ENCODE measurements at regions not wholly inside any gene's neighbourhood (a gene's known extent, or its start where the extent isn't known, plus 50 kb on each side); places are given as distances from the start of the nearest gene placed in this dataset.
"Not testable (repeated sequence)": the region's sequence is repeated elsewhere in the genome, so short reads cannot be mapped to it uniquely, and the experiment has no call there.

DNA sequence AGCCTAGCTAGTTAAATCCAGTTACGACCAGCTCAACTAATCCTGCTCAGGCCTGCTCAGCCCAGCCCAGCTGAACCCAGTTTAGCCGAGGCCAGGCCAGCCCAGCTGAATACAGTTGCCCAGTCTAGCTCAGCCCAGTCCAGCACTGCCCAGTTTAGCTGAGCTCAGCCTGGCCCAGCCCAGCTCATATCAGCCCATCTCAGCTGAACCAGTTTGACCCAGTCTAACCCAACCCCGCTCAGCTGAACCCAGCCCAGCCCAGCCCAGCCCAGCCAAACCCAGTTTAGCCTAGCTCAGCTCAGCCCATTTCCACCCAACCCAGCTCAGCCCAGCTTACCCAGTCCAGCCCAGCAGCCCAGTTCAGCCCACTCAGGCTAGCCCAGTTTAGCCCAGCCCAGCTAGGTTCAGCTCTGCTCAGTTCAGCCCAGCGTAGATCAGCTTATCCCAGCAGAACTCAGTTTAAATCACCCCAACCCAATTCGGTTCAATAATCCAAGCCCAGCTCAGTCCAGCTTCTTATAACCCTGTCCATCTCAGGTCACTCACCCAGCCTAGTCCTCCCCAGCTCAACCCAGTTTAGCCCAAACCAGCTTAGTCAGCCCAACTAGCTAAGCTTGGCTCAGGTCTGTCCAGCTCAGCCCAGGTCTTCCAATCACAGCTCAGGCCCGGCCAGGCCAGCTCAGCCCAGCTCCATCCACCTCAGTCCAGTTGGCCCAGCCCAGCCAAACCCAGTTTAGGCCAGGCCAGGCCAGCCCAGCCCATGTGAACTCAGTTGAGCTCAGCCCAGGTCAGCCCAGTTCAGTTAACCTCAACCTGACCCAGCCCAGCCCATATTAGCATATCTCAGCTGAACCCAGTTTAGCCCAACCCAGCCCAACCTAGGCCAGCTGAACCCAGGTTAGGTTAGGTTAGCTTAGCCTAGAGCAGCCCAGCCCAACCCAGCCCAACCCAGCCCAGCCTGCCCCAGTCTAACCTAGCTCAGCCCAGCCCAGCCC is 76.7 kb downstream of the TMEM121 start:
- no peaks in the 10 kb centered on the region for H3K9me3 ChIP-seq (ENCODE audit: control insufficient read depth in 1 of 2, low read length in 2 of 2)
- no peak overlapping the region for H3K4me3 ChIP-seq (ENCODE audit: low read depth in 1 of 2, low read length in 2 of 2)
- H3K36me3 ChIP-seq (ENCODE audit: control insufficient read depth in 1 of 2, insufficient read depth in 2 of 2, low read length in 2 of 2), result no peaks in the 10 kb centered on the region
- no peak overlapping the region for H3K27ac ChIP-seq (ENCODE audit: low read length)
- no peaks in the 10 kb centered on the region for H3K27me3 ChIP-seq (ENCODE audit: low read depth, low read length)
- H3K4me1 ChIP-seq (ENCODE audit: control insufficient read depth in 1 of 2, insufficient read depth in 2 of 2, low read length in 2 of 2), result no peaks in the 10 kb centered on the region

DNA sequence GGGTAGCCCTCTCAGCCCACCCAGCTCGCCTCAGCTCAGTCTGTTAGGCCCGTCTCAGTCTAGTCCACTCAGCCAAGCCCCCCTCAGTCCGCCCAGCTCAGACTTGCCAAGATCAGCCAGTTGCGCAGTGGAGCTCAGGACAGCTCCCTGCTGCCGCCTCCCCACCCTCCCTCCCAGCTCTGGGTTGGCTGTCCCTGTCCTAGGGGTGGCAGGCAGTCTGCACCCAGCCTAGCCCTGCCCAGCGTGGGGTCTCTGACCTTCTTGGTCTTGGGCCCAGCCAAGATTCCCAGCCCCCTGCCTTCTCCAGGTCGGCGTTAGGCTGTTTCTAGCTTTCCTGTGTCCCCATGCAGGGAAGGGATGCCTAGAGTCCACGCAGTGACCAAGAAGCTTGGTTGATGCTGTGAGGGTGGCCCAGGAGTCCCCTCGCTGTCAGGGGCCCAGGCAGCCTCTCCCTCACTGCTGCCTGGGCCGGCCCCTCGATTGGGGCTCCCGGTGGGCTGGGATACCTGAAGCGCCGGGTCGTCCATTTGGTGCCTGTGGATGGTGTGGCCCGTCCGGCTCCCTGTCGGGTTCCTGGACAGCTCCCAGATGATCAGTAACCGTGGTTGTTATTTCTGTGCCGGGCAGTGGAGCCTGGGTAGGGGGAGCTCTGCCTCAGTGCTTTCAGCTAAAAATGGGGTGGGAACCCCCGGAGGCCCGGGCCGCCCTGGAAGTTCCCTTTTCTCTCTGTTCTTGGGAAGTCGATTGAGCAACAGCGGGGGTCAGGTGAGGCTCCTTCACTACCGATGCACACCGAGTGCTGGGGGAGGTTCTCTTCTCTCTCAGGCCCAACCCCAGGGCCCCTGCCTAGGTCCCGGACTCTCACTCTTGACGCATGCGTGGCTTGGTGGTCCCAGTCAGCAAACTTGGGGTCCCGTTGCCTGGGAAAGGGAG is 78.4 kb downstream of the TMEM121 start:
- H3K27me3 ChIP-seq (ENCODE audit: low read depth, low read length); H3K4me1 ChIP-seq (ENCODE audit: control insufficient read depth in 1 of 2, insufficient read depth in 2 of 2, low read length in 2 of 2); H3K9me3 ChIP-seq (ENCODE audit: control insufficient read depth in 1 of 2, low read length in 2 of 2); H3K27ac ChIP-seq (ENCODE audit: low read length); H3K36me3 ChIP-seq (ENCODE audit: control insufficient read depth in 1 of 2, insufficient read depth in 2 of 2, low read length in 2 of 2); H3K4me3 ChIP-seq (ENCODE audit: low read depth in 1 of 2, low read length in 2 of 2): not testable (repeated sequence)

DNA sequence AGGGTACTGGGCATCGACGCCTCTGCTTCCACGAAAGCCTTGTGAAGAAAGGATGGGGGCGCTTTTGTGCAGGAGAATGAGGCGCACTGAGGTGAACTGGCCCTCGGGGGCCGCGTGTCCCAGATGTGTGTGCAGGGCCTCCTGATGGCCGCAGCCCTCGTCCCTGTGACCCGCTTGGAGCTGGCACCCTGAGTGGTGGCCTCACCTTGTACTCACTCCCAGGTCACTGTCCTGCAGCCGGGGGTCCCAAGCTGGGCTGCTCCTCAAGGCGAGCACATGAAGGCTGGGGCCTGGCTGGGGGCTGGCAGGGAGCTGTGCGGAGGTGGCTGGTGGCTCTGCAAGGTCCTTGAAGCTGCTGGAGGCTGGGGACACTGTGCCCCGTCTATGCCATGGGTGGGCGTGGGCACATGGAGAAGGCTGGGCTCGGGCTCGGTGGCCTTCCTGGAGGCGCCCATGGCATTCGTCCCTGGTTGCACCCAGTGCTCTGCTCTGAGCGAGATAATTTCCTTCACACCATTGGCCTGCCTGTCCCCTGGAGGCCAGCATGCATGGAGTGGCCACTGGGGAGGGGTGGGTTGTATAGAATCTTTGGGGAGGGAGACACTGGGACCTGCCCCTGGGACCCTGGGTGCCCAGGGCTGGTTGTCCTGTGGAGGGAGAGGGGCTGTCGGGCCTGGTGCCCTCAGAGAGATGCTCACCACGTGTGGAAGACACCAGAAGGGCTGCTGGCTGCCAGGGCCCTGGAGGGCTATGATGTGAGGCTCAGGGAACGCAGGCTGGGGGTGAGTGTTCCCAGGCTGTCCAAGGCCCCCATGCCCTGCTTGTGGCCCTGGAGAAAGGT is 79.3 kb downstream of the TMEM121 start:
- H3K4me3 ChIP-seq (ENCODE audit: low read depth in 1 of 2, low read length in 2 of 2), result no peak overlapping the region
- no peaks in the 10 kb centered on the region for H3K9me3 ChIP-seq (ENCODE audit: control insufficient read depth in 1 of 2, low read length in 2 of 2)
- no peaks in the 10 kb centered on the region for H3K36me3 ChIP-seq (ENCODE audit: control insufficient read depth in 1 of 2, insufficient read depth in 2 of 2, low read length in 2 of 2)
- H3K27ac ChIP-seq (ENCODE audit: low read length), result no peak overlapping the region
- no peaks in the 10 kb centered on the region for H3K4me1 ChIP-seq (ENCODE audit: control insufficient read depth in 1 of 2, insufficient read depth in 2 of 2, low read length in 2 of 2)
- no peaks in the 10 kb centered on the region for H3K27me3 ChIP-seq (ENCODE audit: low read depth, low read length)

DNA sequence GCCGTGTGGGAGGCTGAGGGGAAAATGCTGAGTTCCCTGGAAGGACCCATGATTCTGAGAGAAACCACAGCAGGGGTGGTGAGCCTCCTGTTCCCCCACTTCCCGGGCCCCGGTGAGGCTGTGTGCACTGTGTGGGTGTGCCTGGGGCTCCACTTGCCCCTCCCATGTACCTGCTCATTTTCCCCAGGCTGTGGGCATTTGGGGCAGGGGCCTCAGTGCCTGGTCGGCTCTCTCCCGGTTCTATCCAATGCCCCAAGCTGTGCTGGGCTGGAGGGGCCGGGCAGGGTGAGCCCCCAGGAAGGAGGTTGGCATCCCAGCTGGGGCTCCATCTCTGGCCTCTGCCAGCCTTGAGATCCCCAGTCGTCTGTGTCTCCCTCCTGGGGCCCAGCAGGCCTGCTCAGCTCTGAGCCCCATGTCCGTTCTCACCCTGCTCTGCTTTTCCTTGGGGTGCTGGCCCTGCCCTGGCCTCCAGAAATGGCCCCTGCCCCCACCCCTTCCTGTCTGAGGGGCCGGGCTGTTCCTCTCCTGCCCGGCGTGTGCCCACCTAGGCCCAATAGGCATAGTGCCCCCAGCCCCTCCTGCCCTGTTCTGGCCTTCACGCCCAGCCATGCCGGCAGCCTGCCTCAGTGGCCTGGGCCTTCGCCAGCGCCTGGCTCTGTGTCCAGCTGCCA is 80.1 kb downstream of the TMEM121 start:
- H3K27me3 ChIP-seq (ENCODE audit: low read depth, low read length); H3K4me3 ChIP-seq (ENCODE audit: low read depth in 1 of 2, low read length in 2 of 2); H3K9me3 ChIP-seq (ENCODE audit: control insufficient read depth in 1 of 2, low read length in 2 of 2); H3K4me1 ChIP-seq (ENCODE audit: control insufficient read depth in 1 of 2, insufficient read depth in 2 of 2, low read length in 2 of 2); H3K36me3 ChIP-seq (ENCODE audit: control insufficient read depth in 1 of 2, insufficient read depth in 2 of 2, low read length in 2 of 2); H3K27ac ChIP-seq (ENCODE audit: low read length): not testable (repeated sequence)

DNA sequence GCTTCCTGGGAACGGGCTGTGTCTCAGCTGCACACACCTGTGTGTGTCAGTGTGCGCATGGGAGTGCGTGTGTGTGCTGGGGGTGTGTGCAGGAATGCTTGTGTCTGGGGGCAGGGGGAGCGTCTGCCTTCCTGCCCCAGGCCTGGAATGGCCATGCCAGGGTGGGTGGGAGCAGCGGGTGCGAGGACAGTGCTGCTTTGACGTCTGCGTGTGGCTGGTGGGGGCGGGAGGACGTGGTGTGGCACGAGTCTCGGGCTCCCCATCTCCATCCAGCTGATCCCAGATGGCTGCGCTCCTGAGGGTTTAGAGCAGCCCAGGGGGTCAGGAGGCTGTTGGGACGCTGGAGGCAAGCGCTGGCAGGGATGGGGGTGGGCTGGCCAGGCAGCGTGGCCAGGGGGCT is 80.6 kb downstream of the TMEM121 start:
- H3K36me3 ChIP-seq (ENCODE audit: control insufficient read depth in 1 of 2, insufficient read depth in 2 of 2, low read length in 2 of 2); H3K27ac ChIP-seq (ENCODE audit: low read length); H3K4me3 ChIP-seq (ENCODE audit: low read depth in 1 of 2, low read length in 2 of 2); H3K9me3 ChIP-seq (ENCODE audit: control insufficient read depth in 1 of 2, low read length in 2 of 2); H3K4me1 ChIP-seq (ENCODE audit: control insufficient read depth in 1 of 2, insufficient read depth in 2 of 2, low read length in 2 of 2); H3K27me3 ChIP-seq (ENCODE audit: low read depth, low read length): not testable (repeated sequence)

DNA sequence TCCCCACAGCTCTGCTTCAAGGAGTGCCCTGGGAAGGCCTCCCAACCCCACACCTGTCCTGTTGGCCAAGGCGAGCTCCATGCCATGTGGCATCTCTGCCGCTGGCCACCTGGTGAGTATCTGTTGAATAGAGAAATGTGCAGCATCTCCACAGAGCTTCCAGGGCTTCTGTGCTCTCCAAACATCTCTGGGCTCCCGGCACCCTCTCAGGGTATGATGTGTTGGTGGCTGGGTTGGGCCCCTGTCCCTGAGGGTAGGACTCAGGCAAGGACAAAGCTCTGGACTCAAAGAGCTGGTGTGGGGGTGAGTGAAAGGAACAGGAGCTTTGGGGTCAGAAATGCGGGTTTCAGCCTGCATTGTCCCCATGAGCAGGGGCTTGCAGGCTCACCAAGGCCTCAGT is 88.6 kb downstream of the TMEM121 start:
- H3K4me1 ChIP-seq (ENCODE audit: control insufficient read depth in 1 of 2, insufficient read depth in 2 of 2, low read length in 2 of 2); H3K27ac ChIP-seq (ENCODE audit: low read length); H3K4me3 ChIP-seq (ENCODE audit: low read depth in 1 of 2, low read length in 2 of 2); H3K27me3 ChIP-seq (ENCODE audit: low read depth, low read length); H3K36me3 ChIP-seq (ENCODE audit: control insufficient read depth in 1 of 2, insufficient read depth in 2 of 2, low read length in 2 of 2); H3K9me3 ChIP-seq (ENCODE audit: control insufficient read depth in 1 of 2, low read length in 2 of 2): not testable (repeated sequence)

DNA sequence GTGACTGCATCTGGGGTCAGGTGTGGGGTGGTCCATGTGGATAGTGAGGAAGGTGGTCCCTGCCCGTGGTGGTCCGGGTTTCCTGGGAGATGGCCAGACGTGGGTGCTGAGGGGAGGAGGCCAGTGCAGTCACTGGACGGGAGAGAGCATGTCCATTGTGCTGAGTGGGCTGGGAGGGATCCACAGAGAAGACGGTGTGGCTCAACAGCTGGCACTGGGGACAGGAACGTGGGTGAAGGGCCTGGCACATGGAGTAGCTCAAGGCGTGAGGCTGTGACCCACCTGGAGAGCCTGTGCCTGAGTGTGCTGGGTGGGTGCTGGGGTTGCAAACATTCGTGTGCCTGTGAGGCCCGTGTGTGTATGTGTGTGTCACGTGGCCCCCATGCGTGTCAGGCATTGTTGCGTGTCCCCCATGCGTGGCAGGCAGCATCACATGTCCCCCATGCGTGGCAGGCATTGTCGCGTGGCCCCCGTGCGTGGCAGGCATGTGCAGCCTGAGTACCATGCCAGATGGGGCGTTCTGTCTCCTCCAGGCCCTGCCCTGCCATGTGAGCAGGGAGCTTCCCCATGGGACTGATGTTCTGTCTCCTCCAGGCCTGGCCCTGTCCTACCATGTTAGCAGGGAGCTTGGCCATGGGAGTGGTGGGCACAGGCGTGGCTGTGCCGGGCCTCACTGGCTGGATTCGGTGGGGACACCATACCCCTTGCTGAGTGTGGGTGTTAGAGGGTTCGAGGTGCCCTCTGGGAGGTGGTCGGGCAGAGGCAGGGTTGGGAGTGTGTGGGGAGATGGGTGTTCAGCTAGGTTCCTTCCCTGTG is 89.8 kb downstream of the TMEM121 start:
- not testable (repeated sequence) for H3K9me3 ChIP-seq (ENCODE audit: control insufficient read depth in 1 of 2, low read length in 2 of 2); H3K36me3 ChIP-seq (ENCODE audit: control insufficient read depth in 1 of 2, insufficient read depth in 2 of 2, low read length in 2 of 2); H3K27me3 ChIP-seq (ENCODE audit: low read depth, low read length); H3K4me3 ChIP-seq (ENCODE audit: low read depth in 1 of 2, low read length in 2 of 2); H3K27ac ChIP-seq (ENCODE audit: low read length); H3K4me1 ChIP-seq (ENCODE audit: control insufficient read depth in 1 of 2, insufficient read depth in 2 of 2, low read length in 2 of 2)

DNA sequence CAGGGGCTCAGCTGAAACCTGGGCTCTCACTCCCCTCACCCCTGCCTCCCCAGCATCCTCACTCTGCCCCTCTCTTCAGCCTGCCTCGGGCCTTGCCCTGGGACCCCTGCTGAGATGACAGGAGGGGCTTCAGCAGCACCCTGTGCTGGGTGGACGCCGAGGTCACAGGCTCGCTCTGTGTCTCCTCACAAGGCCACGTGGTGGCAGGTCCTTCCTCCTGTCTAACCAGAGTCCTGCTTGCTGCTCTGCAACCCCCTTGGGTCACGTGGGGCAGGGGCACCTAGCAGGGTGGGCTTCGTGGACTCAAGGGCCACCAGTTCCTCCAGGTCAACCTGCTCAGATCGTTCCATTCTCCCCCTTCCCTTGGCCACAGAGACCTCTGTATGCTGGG is 90.4 kb downstream of the TMEM121 start:
- Histone ChIP-seq H3K27ac (ENCODE audit: low read length) (no peak overlapping the region), H3K27me3 (ENCODE audit: low read depth, low read length) (no peaks in the 10 kb centered on the region), H3K4me1 (ENCODE audit: control insufficient read depth in 1 of 2, insufficient read depth in 2 of 2, low read length in 2 of 2) (no peaks in the 10 kb centered on the region), H3K36me3 (ENCODE audit: control insufficient read depth in 1 of 2, insufficient read depth in 2 of 2, low read length in 2 of 2) (no peaks in the 10 kb centered on the region), H3K9me3 (ENCODE audit: control insufficient read depth in 1 of 2, low read length in 2 of 2) (no peaks in the 10 kb centered on the region), H3K4me3 (ENCODE audit: low read depth in 1 of 2, low read length in 2 of 2) (no peak overlapping the region)

DNA sequence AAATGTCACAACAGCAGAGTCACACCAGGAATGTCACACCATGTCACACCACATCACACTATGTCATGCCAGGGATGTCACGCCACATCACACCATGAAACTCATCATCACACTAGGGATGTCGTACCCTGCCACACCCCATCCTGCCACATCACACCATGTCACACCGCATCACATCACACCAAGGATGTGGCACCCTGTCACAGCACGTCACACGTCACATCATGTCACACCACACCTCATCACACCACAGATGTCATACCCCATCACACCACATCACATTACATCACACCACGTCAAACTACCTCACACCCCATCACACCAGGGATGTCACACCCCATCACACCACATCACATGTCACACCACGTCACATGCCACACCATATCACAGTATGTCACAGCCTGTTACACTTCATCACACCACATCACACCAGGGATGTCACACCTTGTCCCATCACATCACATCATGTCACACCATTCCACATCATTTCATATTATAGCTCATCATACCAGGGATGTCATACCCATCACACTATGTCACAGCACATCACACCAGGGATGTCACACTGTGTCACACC is 90.9 kb downstream of the TMEM121 start:
- Histone ChIP-seq H3K36me3 (ENCODE audit: control insufficient read depth in 1 of 2, insufficient read depth in 2 of 2, low read length in 2 of 2) (no peaks in the 10 kb centered on the region), H3K27me3 (ENCODE audit: low read depth, low read length) (no peaks in the 10 kb centered on the region)

DNA sequence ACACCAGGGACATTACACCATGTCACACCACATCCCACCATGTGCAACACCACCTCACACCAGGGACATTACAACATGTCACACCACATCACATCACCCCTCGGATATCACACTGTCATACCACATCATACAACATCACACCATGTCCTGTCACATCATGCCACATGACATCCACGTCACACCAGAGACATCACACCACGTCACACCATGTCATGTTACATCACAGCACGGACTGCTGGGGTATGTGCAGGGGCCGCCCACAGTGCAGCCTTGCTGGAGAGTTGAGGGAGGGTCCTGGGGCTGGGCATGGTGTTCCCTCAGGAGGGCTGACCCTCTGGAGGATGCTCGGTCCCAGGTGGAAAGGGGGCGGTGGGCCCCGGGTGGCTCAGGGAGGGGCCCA is 91.4 kb downstream of the TMEM121 start:
- not testable (repeated sequence) for H3K4me3 ChIP-seq (ENCODE audit: low read depth in 1 of 2, low read length in 2 of 2); H3K27ac ChIP-seq (ENCODE audit: low read length); H3K9me3 ChIP-seq (ENCODE audit: control insufficient read depth in 1 of 2, low read length in 2 of 2); H3K4me1 ChIP-seq (ENCODE audit: control insufficient read depth in 1 of 2, insufficient read depth in 2 of 2, low read length in 2 of 2); H3K36me3 ChIP-seq (ENCODE audit: control insufficient read depth in 1 of 2, insufficient read depth in 2 of 2, low read length in 2 of 2); H3K27me3 ChIP-seq (ENCODE audit: low read depth, low read length)

More for the DNA sequence above, 90.9 kb downstream of the TMEM121 start:
- Histone ChIP-seq H3K27ac (ENCODE audit: low read length) (no peak overlapping the region), H3K4me1 (ENCODE audit: control insufficient read depth in 1 of 2, insufficient read depth in 2 of 2, low read length in 2 of 2) (no peaks in the 10 kb centered on the region), H3K4me3 (ENCODE audit: low read depth in 1 of 2, low read length in 2 of 2) (no peak overlapping the region), H3K9me3 (ENCODE audit: control insufficient read depth in 1 of 2, low read length in 2 of 2) (no peaks in the 10 kb centered on the region)

Data from muscle layer of duodenum (tissue), 2 donors.